ENCODE measurements at regions not wholly inside any gene's neighbourhood (a gene's known extent, or its start where the extent isn't known, plus 50 kb on each side); places are given as distances from the start of the nearest gene placed in this dataset.
A peak's percentile ranks its signal among the peaks of the same experiment; 100 is the strongest.

GRCh38 chr12:33581613-33582122 lies 142.0 kb upstream of the SYT10 start:
- TF ChIP-seq CTCF (IDR thresholded peaks at IDR 0.05; ENCODE audit: unreplicated experiment): no peak
- Mint-ChIP-seq H3K4me1 (peaks cover 16% of the 10 kb centered on the region), H3K9me3 (peaks cover 39% of the 10 kb centered on the region), H3K27ac (peak overlapping the region; percentile 88), H3K4me3 (no peak overlapping the region), H3K36me3 (peaks cover 9% of the 10 kb centered on the region), H3K27me3 (ENCODE audit: low read depth) (no peaks in the 10 kb centered on the region)
- DNase-seq (ENCODE audit: low spot score in 2 of 2, unreplicated experiment in 2 of 2): no peak

GRCh38 chr12:33586576-33586975 lies 147.0 kb upstream of the SYT10 start:
- TF ChIP-seq CTCF (IDR thresholded peaks at IDR 0.05; ENCODE audit: unreplicated experiment): no peak
- H3K27me3 Mint-ChIP-seq (ENCODE audit: low read depth): no peaks in the 10 kb centered on the region
- no peak overlapping the region for H3K4me3 Mint-ChIP-seq
- no peak overlapping the region for H3K27ac Mint-ChIP-seq
- peaks cover 6% of the 10 kb centered on the region for H3K36me3 Mint-ChIP-seq
- H3K4me1 Mint-ChIP-seq: peaks cover 47% of the 10 kb centered on the region
- no peak for DNase-seq (ENCODE audit: low spot score in 2 of 2, unreplicated experiment in 2 of 2)
- peaks cover 4% of the 10 kb centered on the region for H3K9me3 Mint-ChIP-seq

GRCh38 chr12:33587354-33587753 lies 147.7 kb upstream of the SYT10 start:
- Mint-ChIP-seq H3K36me3 (peaks cover 6% of the 10 kb centered on the region), H3K9me3 (peaks cover 4% of the 10 kb centered on the region), H3K27me3 (ENCODE audit: low read depth) (no peaks in the 10 kb centered on the region), H3K4me3 (no peak overlapping the region), H3K4me1 (peaks cover 40% of the 10 kb centered on the region), H3K27ac (peak overlapping the region; percentile 60)
- DNase-seq (ENCODE audit: low spot score in 2 of 2, unreplicated experiment in 2 of 2): no peak
- TF ChIP-seq CTCF (IDR thresholded peaks at IDR 0.05; ENCODE audit: unreplicated experiment): no peak

GRCh38 chr12:33587784-33588712 lies 148.4 kb upstream of the SYT10 start:
- TF ChIP-seq CTCF (IDR thresholded peaks at IDR 0.05; ENCODE audit: unreplicated experiment): no peak
- H3K4me3 Mint-ChIP-seq: no peak overlapping the region
- no peak for DNase-seq (ENCODE audit: low spot score in 2 of 2, unreplicated experiment in 2 of 2)

GRCh38 chr12:33588725-33589405 lies 149.2 kb upstream of the SYT10 start:
- no peaks in the 10 kb centered on the region for H3K27me3 Mint-ChIP-seq (ENCODE audit: low read depth)
- no peak overlapping the region for H3K4me3 Mint-ChIP-seq
- TF ChIP-seq CTCF (IDR thresholded peaks at IDR 0.05; ENCODE audit: unreplicated experiment): no peak
- H3K4me1 Mint-ChIP-seq: peaks cover 38% of the 10 kb centered on the region
- H3K36me3 Mint-ChIP-seq: peaks cover 6% of the 10 kb centered on the region
- peaks cover 4% of the 10 kb centered on the region for H3K9me3 Mint-ChIP-seq
- DNase-seq (ENCODE audit: low spot score in 2 of 2, unreplicated experiment in 2 of 2): no peak
- H3K27ac Mint-ChIP-seq: peak overlapping the region; percentile 88

More at GRCh38 chr12:33587784-33588712, 148.4 kb upstream of the SYT10 start:
- peak overlapping the region; percentile 88 for H3K27ac Mint-ChIP-seq
- H3K4me1 Mint-ChIP-seq: peaks cover 38% of the 10 kb centered on the region
- H3K36me3 Mint-ChIP-seq: peaks cover 6% of the 10 kb centered on the region
- peaks cover 4% of the 10 kb centered on the region for H3K9me3 Mint-ChIP-seq
- no peaks in the 10 kb centered on the region for H3K27me3 Mint-ChIP-seq (ENCODE audit: low read depth)
